CD4-positive, CD25-positive, alpha-beta regulatory T cell (primary cell): ENCODE measurements at regions not wholly inside any gene's neighbourhood (a gene's known extent, or its start where the extent isn't known, plus 50 kb on each side); places are given as distances from the start of the nearest gene placed in this dataset.

Source experiments
- ATAC-seq, 2 donors: fragments of 150-1000 bp; cut with Tn5 transposase; one replicate each; pipeline ENCODE4 v1.10.0; 2021; ENCODE audit warnings: low read depth in 2 of 2, moderate number of reproducible peaks in 2 of 2, moderate library complexity in 1 of 2
- DNase-seq, 3 donors: peaks; one replicate each; pipeline versions ENCODE4 v3.0.0 to v3.0.0-alpha.2; 2012 to 2022; ENCODE audit warnings: mixed read lengths in 1 of 3
- H3K27ac ChIP-seq: one replicate; pipeline ENCODE4 v1.7.0; 2013; ENCODE audit warnings: mild to moderate bottlenecking, low read length; ENCODE audit not compliant: insufficient read depth, poor library complexity, severe bottlenecking
- H3K27me3 ChIP-seq: one replicate; pipeline ENCODE4 v1.7.0; 2013; ENCODE audit warnings: low read length; ENCODE audit not compliant: control insufficient read depth, insufficient read depth
- H3K36me3 ChIP-seq: one replicate; pipeline ENCODE4 v1.7.0; 2013; ENCODE audit warnings: mild to moderate bottlenecking, low read length, moderate library complexity; ENCODE audit not compliant: control insufficient read depth, insufficient read depth
- H3K4me1 ChIP-seq: 2 replicates; pipeline ENCODE4 v1.7.0; 2013; ENCODE audit warnings: mild to moderate bottlenecking, low read length; ENCODE audit not compliant: insufficient read depth, control insufficient read depth, poor library complexity, severe bottlenecking
- H3K4me3 ChIP-seq: one replicate; pipeline ENCODE4 v1.7.0; 2013; ENCODE audit warnings: low read depth, mild to moderate bottlenecking, low read length, moderate library complexity
- H3K9me3 ChIP-seq, 2 experiments: 1 replicate in 1 of 2; 2 replicates in 1 of 2; pipeline ENCODE4 v1.7.0; 2013; ENCODE audit warnings: low read length in 2 of 2, mild to moderate bottlenecking in 1 of 2, moderate library complexity in 1 of 2; ENCODE audit not compliant: control insufficient read depth in 2 of 2
- H3K27ac Mint-ChIP-seq, 3 donors: one replicate each; pipeline ENCODE4 v1.8.0; 2020 to 2022; ENCODE audit warnings: mild to moderate bottlenecking in 3 of 3, mixed read lengths in 3 of 3, moderate library complexity in 2 of 3
- H3K27me3 Mint-ChIP-seq: one replicate; pipeline ENCODE4 v1.8.0; 2022; ENCODE audit warnings: mild to moderate bottlenecking, mixed read lengths
- H3K36me3 Mint-ChIP-seq: one replicate; pipeline ENCODE4 v1.8.0; 2020; ENCODE audit warnings: mixed read lengths
- H3K4me1 Mint-ChIP-seq, 4 donors: one replicate each; pipeline ENCODE4 v1.8.0; 2020 to 2022; ENCODE audit warnings: mixed read lengths in 4 of 4, mild to moderate bottlenecking in 1 of 4
- H3K4me3 Mint-ChIP-seq, 4 donors: one replicate each; pipeline ENCODE4 v1.8.0; 2020 to 2022; ENCODE audit warnings: mild to moderate bottlenecking in 4 of 4, mixed read lengths in 4 of 4, moderate library complexity in 3 of 4
- H3K9me3 Mint-ChIP-seq, 7 donors: one replicate each; pipeline ENCODE4 v1.8.0; 2020 to 2022; ENCODE audit warnings: mixed read lengths in 7 of 7, mild to moderate bottlenecking in 3 of 7, moderate library complexity in 2 of 7

DNA sequence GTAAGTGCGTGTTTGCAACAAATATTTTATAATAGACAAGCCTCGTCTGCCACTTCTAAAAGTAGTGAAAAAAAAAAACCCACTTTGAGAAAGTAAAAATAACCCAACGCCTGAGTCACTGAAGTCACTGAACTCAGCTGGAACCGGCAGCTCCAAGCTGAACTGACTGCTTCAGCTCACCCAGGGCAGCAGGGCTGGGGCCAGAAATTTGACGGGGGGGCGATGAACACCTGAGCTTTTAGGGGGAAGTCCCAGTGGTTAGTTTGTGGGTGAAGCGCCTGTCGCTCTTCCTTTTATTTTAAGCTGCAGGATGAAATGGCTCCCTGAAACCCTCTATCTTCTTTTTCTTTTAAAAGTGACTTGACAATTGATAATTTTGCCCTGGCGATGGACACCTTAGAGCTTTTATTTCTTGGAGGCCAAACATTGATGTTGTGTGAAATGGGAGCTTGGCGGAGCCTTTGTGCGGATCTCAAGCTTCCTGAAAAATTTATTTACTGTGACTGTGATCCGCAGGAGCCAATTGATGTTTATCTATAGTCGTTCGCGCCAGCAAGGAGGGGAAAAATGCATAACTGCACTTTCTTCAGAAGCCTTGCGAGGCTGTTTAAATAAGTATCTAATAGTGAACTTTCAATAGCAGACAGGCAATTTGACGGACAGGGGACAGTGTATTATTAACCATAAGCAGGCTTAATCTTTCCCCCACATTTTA, 173.2 kb upstream of the MYL2 start:
- no peak overlapping the region for H3K4me3 ChIP-seq
- Mint-ChIP-seq H3K4me1 (peaks cover 0 to 16% (median 7%) of the 10 kb centered on the region in 4 donors), H3K36me3 (no peaks in the 10 kb centered on the region), H3K27me3 (peaks cover 10% of the 10 kb centered on the region), H3K4me3 (peak overlapping the region in 2 of 4 donors; percentile 5 to 72), H3K27ac (peak overlapping the region in 2 of 3 donors; percentile 14 to 36), H3K9me3 (no peaks in the 10 kb centered on the region)
- no peaks in the 10 kb centered on the region for H3K36me3 ChIP-seq
- ATAC-seq (peak in 1 of 2 donors; percentile 46), DNase-seq (peak in 2 of 3 donors; percentile 8 to 38)
- H3K9me3 ChIP-seq: no peaks in the 10 kb centered on the region
- H3K27ac ChIP-seq: no peak overlapping the region
- no peaks in the 10 kb centered on the region for H3K27me3 ChIP-seq
- peaks cover 4% of the 10 kb centered on the region for H3K4me1 ChIP-seq

DNA sequence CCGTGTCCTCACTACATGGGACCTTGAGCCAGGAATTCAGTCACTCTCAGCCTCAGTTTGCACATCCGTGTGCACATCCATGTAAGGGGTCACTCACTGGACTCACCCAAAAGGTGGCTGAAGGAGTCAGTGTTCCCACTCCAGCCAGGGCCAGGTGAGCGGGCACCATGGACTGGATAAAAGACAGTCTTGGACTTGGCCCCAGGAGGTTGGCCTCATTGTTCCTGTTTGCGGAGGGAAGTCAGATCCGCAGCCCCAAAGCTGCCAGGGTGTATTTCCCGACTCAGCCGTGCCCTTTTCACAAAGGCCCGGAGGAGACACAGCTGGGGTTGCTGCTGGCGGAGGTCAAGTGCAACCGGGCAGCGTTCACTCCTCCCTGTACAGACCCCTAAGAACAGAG, 170.7 kb upstream of the MYL2 start:
- H3K27ac ChIP-seq: no peak overlapping the region
- Mint-ChIP-seq H3K36me3 (no peaks in the 10 kb centered on the region), H3K27me3 (peaks cover 4% of the 10 kb centered on the region), H3K27ac (no peak overlapping the region), H3K9me3 (no peaks in the 10 kb centered on the region), H3K4me3 (peak overlapping the region in 1 of 4 donors; percentile 23), H3K4me1 (peaks cover 0 to 16% (median 7%) of the 10 kb centered on the region in 4 donors)
- DNase-seq: no peak
- H3K36me3 ChIP-seq: no peaks in the 10 kb centered on the region
- peaks cover 4% of the 10 kb centered on the region for H3K4me1 ChIP-seq
- no peak for ATAC-seq
- H3K27me3 ChIP-seq: no peaks in the 10 kb centered on the region
- H3K4me3 ChIP-seq: no peak overlapping the region
- no peaks in the 10 kb centered on the region for H3K9me3 ChIP-seq

GRCh38 chr12:111089616-111090015, 169.2 kb upstream of the MYL2 start:
- Mint-ChIP-seq H3K4me1 (peaks cover 0 to 16% (median 7%) of the 10 kb centered on the region in 4 donors), H3K4me3 (no peak overlapping the region), H3K9me3 (no peaks in the 10 kb centered on the region), H3K27me3 (peaks cover 4% of the 10 kb centered on the region), H3K27ac (peak overlapping the region in 1 of 3 donors; percentile 39), H3K36me3 (no peaks in the 10 kb centered on the region)
- H3K27me3 ChIP-seq: no peaks in the 10 kb centered on the region
- DNase-seq (no peak), ATAC-seq (no peak)
- no peak overlapping the region for H3K27ac ChIP-seq
- H3K4me1 ChIP-seq: peaks cover 4% of the 10 kb centered on the region
- no peaks in the 10 kb centered on the region for H3K9me3 ChIP-seq
- no peaks in the 10 kb centered on the region for H3K36me3 ChIP-seq
- no peak overlapping the region for H3K4me3 ChIP-seq

- H3K27me3 ChIP-seq: no peaks in the 10 kb centered on the region
- no peak for ATAC-seq
These were observed 168.0 kb upstream of the MYL2 start for GRCh38 chr12:111088409-111088808.

GRCh38 chr12:111086947-111087700, 166.7 kb upstream of the MYL2 start:
- Mint-ChIP-seq H3K27ac (no peak overlapping the region), H3K36me3 (no peaks in the 10 kb centered on the region), H3K4me3 (no peak overlapping the region), H3K27me3 (peaks cover 18% of the 10 kb centered on the region), H3K9me3 (no peaks in the 10 kb centered on the region), H3K4me1 (no peaks in the 10 kb centered on the region)
- Histone ChIP-seq H3K4me1 (no peaks in the 10 kb centered on the region), H3K4me3 (no peak overlapping the region), H3K9me3 (no peaks in the 10 kb centered on the region), H3K36me3 (no peaks in the 10 kb centered on the region), H3K27me3 (no peaks in the 10 kb centered on the region), H3K27ac (no peak overlapping the region)
- DNase-seq (no peak), ATAC-seq (no peak)

More at GRCh38 chr12:111088409-111088808, 168.0 kb upstream of the MYL2 start:
- Mint-ChIP-seq H3K4me3 (no peak overlapping the region), H3K27me3 (peaks cover 8% of the 10 kb centered on the region), H3K4me1 (peaks cover 0 to 9% (median 4%) of the 10 kb centered on the region in 4 donors), H3K9me3 (no peaks in the 10 kb centered on the region), H3K36me3 (no peaks in the 10 kb centered on the region), H3K27ac (no peak overlapping the region)
- DNase-seq: no peak
- no peaks in the 10 kb centered on the region for H3K4me1 ChIP-seq
- no peaks in the 10 kb centered on the region for H3K36me3 ChIP-seq
- H3K4me3 ChIP-seq: no peak overlapping the region
- no peak overlapping the region for H3K27ac ChIP-seq
- no peaks in the 10 kb centered on the region for H3K9me3 ChIP-seq

DNA sequence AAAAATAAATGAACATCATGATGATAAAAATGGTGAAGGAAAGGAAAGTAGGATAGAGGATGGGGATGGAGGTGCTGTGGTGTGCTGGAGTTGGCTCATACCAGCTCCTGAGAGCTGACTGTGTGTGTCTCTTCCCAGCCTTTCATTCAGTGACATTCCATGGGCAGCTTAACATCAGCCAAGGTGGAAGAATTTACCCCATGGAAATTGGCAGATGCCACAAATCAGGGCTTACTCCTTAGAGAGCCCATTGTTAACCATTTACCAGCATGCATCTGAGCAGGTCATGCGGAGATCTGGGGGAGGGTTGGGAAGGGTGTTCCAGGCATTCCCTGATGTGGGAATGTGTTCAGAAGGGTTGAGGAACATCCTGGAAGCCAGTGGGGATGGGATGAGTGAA, 164.7 kb upstream of the MYL2 start:
- no peak overlapping the region for H3K4me3 ChIP-seq
- ATAC-seq: no peak
- H3K36me3 ChIP-seq: no peaks in the 10 kb centered on the region
- no peak for DNase-seq
- no peaks in the 10 kb centered on the region for H3K36me3 Mint-ChIP-seq
- peaks cover 24% of the 10 kb centered on the region for H3K27me3 Mint-ChIP-seq
- H3K27me3 ChIP-seq: peaks cover 1% of the 10 kb centered on the region
- H3K4me3 Mint-ChIP-seq: no peak overlapping the region
- H3K9me3 Mint-ChIP-seq: no peaks in the 10 kb centered on the region
- no peak overlapping the region for H3K27ac Mint-ChIP-seq
- H3K9me3 ChIP-seq: no peaks in the 10 kb centered on the region
- no peaks in the 10 kb centered on the region for H3K4me1 ChIP-seq
- H3K4me1 Mint-ChIP-seq: no peaks in the 10 kb centered on the region
- no peak overlapping the region for H3K27ac ChIP-seq

DNA sequence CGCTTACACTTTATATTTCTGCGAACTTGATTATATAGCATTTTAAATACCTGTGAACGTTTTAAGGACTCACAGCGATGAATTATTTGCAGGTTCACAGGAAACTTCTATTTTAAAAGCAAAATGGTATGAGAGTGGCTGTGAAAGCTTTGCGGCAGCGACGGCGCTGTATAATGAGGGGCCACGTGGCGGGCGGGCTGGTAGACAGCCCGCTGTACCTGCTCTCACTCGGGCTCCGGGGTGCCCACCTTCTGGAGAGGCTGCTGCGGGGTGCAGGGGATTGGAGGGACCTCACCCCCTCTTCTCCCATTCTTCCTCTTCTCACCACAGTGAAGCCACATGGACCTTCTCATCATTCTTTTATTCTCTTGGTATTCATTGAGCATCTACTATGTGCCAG, 164.2 kb upstream of the MYL2 start:
- DNase-seq: no peak
- H3K36me3 ChIP-seq: no peaks in the 10 kb centered on the region

More for the DNA sequence above, 164.2 kb upstream of the MYL2 start:
- no peak for ATAC-seq
- Histone ChIP-seq H3K4me3 (no peak overlapping the region), H3K27ac (no peak overlapping the region), H3K9me3 (no peaks in the 10 kb centered on the region), H3K27me3 (peaks cover 1% of the 10 kb centered on the region), H3K4me1 (no peaks in the 10 kb centered on the region)
- no peaks in the 10 kb centered on the region for H3K36me3 Mint-ChIP-seq
- no peaks in the 10 kb centered on the region for H3K9me3 Mint-ChIP-seq
- H3K4me3 Mint-ChIP-seq: no peak overlapping the region
- no peaks in the 10 kb centered on the region for H3K4me1 Mint-ChIP-seq
- peaks cover 24% of the 10 kb centered on the region for H3K27me3 Mint-ChIP-seq
- H3K27ac Mint-ChIP-seq: no peak overlapping the region
